GM12878 (cell line): ENCODE measurements at regions not wholly inside any gene's neighbourhood (a gene's known extent, or its start where the extent isn't known, plus 50 kb on each side); places are given as distances from the start of the nearest gene placed in this dataset.
"Not testable (repeated sequence)": the region's sequence is repeated elsewhere in the genome, so short reads cannot be mapped to it uniquely, and the experiment has no call there.

Source experiments
- ATAC-seq: fragments of 200-7000 bp; cut with Tn5 transposase; 3 replicates; pipeline ENCODE4 v1.9.1; 2020; ENCODE audit warnings: mild to moderate bottlenecking, moderate library complexity
- BruUV-seq: library from RNA; stranded (reverse); fragments of 400-500 nt; replicated peaks from 2 replicates; lab custom pipeline; 2021; lab: Mats Ljungman, UMichigan
- CTCF ChIA-PET: fragments of 300-600 bp; sonication (Branson Sonifier 250); formaldehyde crosslinking; extraction: SDS; loops from one replicate; lab custom pipeline; 2021; ENCODE audit warnings: inconsistent platforms; lab: Yijun Ruan, JAX
- POLR2A ChIA-PET: fragments of 350-600 bp; formaldehyde crosslinking; extraction: SDS; loops from one replicate; lab custom pipeline; 2021; ENCODE audit warnings: inconsistent platforms; lab: Charles Lee
- RAD21 ChIA-PET: fragments of 300-600 bp; sonication (Branson Sonifier 250); formaldehyde crosslinking; loops from one replicate; lab custom pipeline; 2023; ENCODE audit warnings: antibody characterized with exemption; ENCODE audit not compliant: unreplicated experiment; lab: Charles Lee
- SMC1A ChIA-PET: fragments of 300-600 bp; sonication (Branson Sonifier 250); formaldehyde crosslinking; loops from one replicate; lab custom pipeline; 2023; ENCODE audit not compliant: unreplicated experiment, uncharacterized antibody; lab: Charles Lee
- DNase-seq: peaks from one replicate; pipeline ENCODE4 v3.0.0-alpha.2; 2011; ENCODE audit warnings: low read depth, low spot score
- FAIRE-seq: peaks from 3 replicates; lab custom pipeline; 2011; peaks lifted over from hg19 to GRCh38; lab: Jason Lieb, UNC
- H2AFZ ChIP-seq: 2 replicates; pipeline ENCODE4 v1.6.0; 2011; ENCODE audit warnings: low read depth, low read length, control low read depth; ENCODE audit not compliant: control insufficient read depth
- H3K27ac ChIP-seq: 2 replicates; pipeline ENCODE4 v1.5.1; 2011; ENCODE audit warnings: control low read depth; ENCODE audit not compliant: control insufficient read depth, insufficient read depth
- H3K27me3 ChIP-seq, 2 experiments: replicated peaks in 1 of 2; 2 replicates each; pipeline versions ENCODE4 v1.6.0 to v1.6.1; 2011; ENCODE audit warnings: low read length in 1 of 2; ENCODE audit not compliant: control insufficient read depth in 2 of 2, insufficient read depth in 2 of 2
- H3K36me3 ChIP-seq, 2 experiments: 2 replicates each; pipeline ENCODE4 v1.5.1; 2011; ENCODE audit warnings: low read length in 1 of 2; ENCODE audit not compliant: control insufficient read depth in 2 of 2, insufficient read depth in 2 of 2
- H3K4me1 ChIP-seq: 2 replicates; pipeline ENCODE4 v1.6.1; 2011; ENCODE audit warnings: mild to moderate bottlenecking, low read length, moderate library complexity, mixed read lengths; ENCODE audit not compliant: control insufficient read depth, insufficient read depth
- H3K4me2 ChIP-seq: 2 replicates; pipeline ENCODE4 v1.6.0; 2011; ENCODE audit warnings: control low read depth; ENCODE audit not compliant: control insufficient read depth, insufficient read depth
- H3K4me3 ChIP-seq: fragments of 200-600 bp; sonication (generic); 2 replicates; pipeline ENCODE4 v1.5.1; 2016
- H3K79me2 ChIP-seq: 2 replicates; pipeline ENCODE4 v1.6.0; 2011; ENCODE audit warnings: low read length; ENCODE audit not compliant: control insufficient read depth, insufficient read depth
- H3K9ac ChIP-seq: 2 replicates; pipeline ENCODE4 v1.8.0; 2011; ENCODE audit warnings: low read length, control low read depth, mixed read lengths; ENCODE audit not compliant: control insufficient read depth, insufficient read depth
- H3K9me3 ChIP-seq: replicated peaks from 3 replicates; pipeline ENCODE4 v1.5.1; 2011; ENCODE audit warnings: mild to moderate bottlenecking, low read length; ENCODE audit not compliant: control insufficient read depth, insufficient read depth
- H4K20me1 ChIP-seq: 2 replicates; pipeline ENCODE4 v1.6.0; 2011; ENCODE audit not compliant: control insufficient read depth, insufficient read depth
- MYB ChIP-seq: fragments of 150-350 bp; IDR thresholded peaks from 2 replicates; pipeline ENCODE4 v1.6.1; 2014; ENCODE audit warnings: mild to moderate bottlenecking, low read depth, low read length, borderline replicate concordance
- NBN ChIP-seq: fragments of 450-650 bp; IDR thresholded peaks from 2 replicates; pipeline ENCODE4 v1.6.1; 2016
- NKRF ChIP-seq: fragments of 450-650 bp; conservative IDR thresholded peaks from 2 replicates; pipeline ENCODE4 v1.6.1; 2017; ENCODE audit warnings: mild to moderate bottlenecking, moderate library complexity
- NRF1 ChIP-seq: conservative IDR thresholded peaks from 2 replicates; pipeline ENCODE4 v1.6.1; 2011; ENCODE audit warnings: mild to moderate bottlenecking, low read depth, low read length, improper control_type of control experiment
- RBBP5 ChIP-seq: fragments of 200-600 bp; sonication (generic); conservative IDR thresholded peaks from 2 replicates; pipeline ENCODE4 v1.6.1; 2016
- RUNX3 ChIP-seq: IDR thresholded peaks from 2 replicates; pipeline ENCODE4 v1.6.1; 2012; ENCODE audit warnings: low read length, inconsistent platforms
- SIN3A ChIP-seq: IDR thresholded peaks from 2 replicates; pipeline ENCODE4 v1.6.1; 2012; ENCODE audit warnings: low read depth, low read length, improper control_type of control experiment
- SRF ChIP-seq, 2 experiments: IDR thresholded peaks; 2 replicates each; pipeline ENCODE4 v1.6.1; 2011; ENCODE audit warnings: low read depth in 2 of 2, low read length in 2 of 2, mild to moderate bottlenecking in 1 of 2, moderate library complexity in 1 of 2
- TCF3 ChIP-seq: IDR thresholded peaks from 2 replicates; pipeline ENCODE4 v1.6.1; 2012; ENCODE audit warnings: low read depth, mild to moderate bottlenecking, low read length, borderline replicate concordance; ENCODE audit not compliant: insufficient read depth
- ZBTB40 ChIP-seq: fragments of 450-650 bp; IDR thresholded peaks from 2 replicates; pipeline ENCODE4 v1.6.1; 2016; ENCODE audit warnings: mild to moderate bottlenecking, moderate library complexity, borderline replicate concordance
- ZNF24 ChIP-seq: fragments of 450-650 bp; IDR thresholded peaks from 2 replicates; pipeline ENCODE4 v1.6.1; 2017; ENCODE audit warnings: antibody characterized with exemption, mild to moderate bottlenecking
- ZNF274 ChIP-seq: IDR thresholded peaks from one replicate; pipeline ENCODE4 v1.8.0; 2011; ENCODE audit not compliant: insufficient read length, insufficient read depth
- WGBS: methylation state at CpG from one replicate; pipeline ENCODE4 v1.1.6; 2016; ENCODE audit warnings: low lambda C conversion rate; ENCODE audit not compliant: insufficient replicate concordance, insufficient coverage; ENCODE audit errors: missing lambda C conversion rate; 5-methylcytosine and 5-hydroxymethylcytosine counted together
- in situ Hi-C: fragments of 300-500 bp; cut with MboI; formaldehyde crosslinking; loops from 9 replicates; pipeline ENCODE4 v1.14.3; 2018; ENCODE audit warnings: mixed read lengths
- intact Hi-C: fragments of 100-400 bp; cut with micrococcal nuclease; formaldehyde crosslinking; loops from one replicate; pipeline ENCODE4 v1.14.2; 2022; ENCODE audit not compliant: unreplicated experiment

GRCh38 chr14:38634913-38635312 is 379.0 kb upstream of the CLEC14A start:
- H3K27me3 ChIP-seq, H3K4me2 ChIP-seq, SMC1A ChIA-PET, H3K9ac ChIP-seq, H4K20me1 ChIP-seq, H3K79me2 ChIP-seq, H3K9me3 ChIP-seq, H2AFZ ChIP-seq, FAIRE-seq, H3K4me1 ChIP-seq, H3K27ac ChIP-seq, BruUV-seq, ATAC-seq, RAD21 ChIA-PET, in situ Hi-C loops, DNase-seq, CTCF ChIA-PET, H3K4me3 ChIP-seq, H3K36me3 ChIP-seq, POLR2A ChIA-PET, intact Hi-C loops: not testable (repeated sequence)
- 67% methylated on average over 19 of the region's 19 CpGs for WGBS

GRCh38 chr14:38629412-38629811 is 373.5 kb upstream of the CLEC14A start:
- H3K4me3 ChIP-seq: no peak overlapping the region
- WGBS: 11% methylated on average over 3 of the region's 3 CpGs
- no peaks in the 10 kb centered on the region for H3K36me3 ChIP-seq
- intact Hi-C loops (no loop called here), in situ Hi-C loops (no loop called here)
- FAIRE-seq (no peak), ATAC-seq (no peak), DNase-seq (no peak)
- no peak overlapping the region for H3K27ac ChIP-seq
- H3K9ac ChIP-seq: no peak overlapping the region
- SMC1A ChIA-PET: no interaction called here
- H4K20me1 ChIP-seq: no peaks in the 10 kb centered on the region
- POLR2A ChIA-PET: no interaction called here
- H3K4me1 ChIP-seq: no peaks in the 10 kb centered on the region
- no peaks in the 10 kb centered on the region for H3K9me3 ChIP-seq
- H3K4me2 ChIP-seq: no peak overlapping the region
- H2AFZ ChIP-seq: no peak overlapping the region
- BruUV-seq: no TSS peak
- RAD21 ChIA-PET: no interaction called here
- CTCF ChIA-PET: no interaction called here
- no peaks in the 10 kb centered on the region for H3K27me3 ChIP-seq
- H3K79me2 ChIP-seq: no peaks in the 10 kb centered on the region
- TF ChIP-seq ZNF24 (no peak), RBBP5 (no peak), SRF (IDR thresholded peaks at IDR 0.05; ENCODE audit: low read depth in 2 of 2, low read length in 2 of 2) (no peak), RUNX3 (no peak), SIN3A (no peak), MYB (no peak), NKRF (no peak), ZBTB40 (no peak), NBN (no peak), NRF1 (no peak), ZNF274 (no peak), TCF3 (no peak)
